GM19193 (cell line): ENCODE measurements at regions not wholly inside any gene's neighbourhood (a gene's known extent, or its start where the extent isn't known, plus 50 kb on each side); places are given as distances from the start of the nearest gene placed in this dataset.

Source experiments
- POLR2A ChIP-seq: IDR thresholded peaks from 4 replicates; pipeline ENCODE4 v1.6.1; 2011; ENCODE audit not compliant: insufficient read depth, insufficient read length; ENCODE audit errors: extremely low read depth

- TF ChIP-seq POLR2A: no peak
Measured at GRCh38 chr2:3125761-3126130, 251.9 kb downstream of the EIPR1 start.

GRCh38 chr2:3125001-3125760, 252.4 kb downstream of the EIPR1 start:
- no peak for TF ChIP-seq POLR2A

GRCh38 chr2:3122525-3122924, 255.1 kb downstream of the EIPR1 start:
- no peak for TF ChIP-seq POLR2A

GRCh38 chr2:3121601-3122000, 256.0 kb downstream of the EIPR1 start:
- no peak for TF ChIP-seq POLR2A

- no peak for TF ChIP-seq POLR2A
Measured at GRCh38 chr2:3117650-3118216, 259.9 kb downstream of the EIPR1 start.

- TF ChIP-seq POLR2A: no peak
Measured at GRCh38 chr2:3116371-3116770, 261.2 kb downstream of the EIPR1 start.

- no peak for TF ChIP-seq POLR2A
Measured at GRCh38 chr2:3115301-3116042, 262.1 kb downstream of the EIPR1 start.

GRCh38 chr2:3114406-3115185, 263.0 kb downstream of the EIPR1 start:
- TF ChIP-seq POLR2A: no peak

GRCh38 chr2:3113769-3114168, 263.8 kb downstream of the EIPR1 start:
- no peak for TF ChIP-seq POLR2A

- TF ChIP-seq POLR2A: no peak
Measured at GRCh38 chr2:3113122-3113521, 264.5 kb downstream of the EIPR1 start.

GRCh38 chr2:3112553-3112952, 265.1 kb downstream of the EIPR1 start:
- no peak for TF ChIP-seq POLR2A

GRCh38 chr2:3112131-3112530, 265.5 kb downstream of the EIPR1 start:
- TF ChIP-seq POLR2A: no peak

- no peak for TF ChIP-seq POLR2A
Measured at GRCh38 chr2:3110994-3111666, 266.5 kb downstream of the EIPR1 start.

GRCh38 chr2:3110555-3110954, 267.1 kb downstream of the EIPR1 start:
- TF ChIP-seq POLR2A: no peak

GRCh38 chr2:3108710-3109702, 268.6 kb downstream of the EIPR1 start:
- TF ChIP-seq POLR2A: no peak
